Psoas muscle (tissue), 7 donors: ENCODE measurements at regions not wholly inside any gene's neighbourhood (a gene's known extent, or its start where the extent isn't known, plus 50 kb on each side); places are given as distances from the start of the nearest gene placed in this dataset.

Source experiments
- ATAC-seq, 4 donors: fragments of 200-7000 bp; cut with Tn5 transposase; one replicate each; pipeline ENCODE4 v1.9.1; 2020; ENCODE audit warnings: moderate library complexity in 3 of 4, mild to moderate bottlenecking in 2 of 4
- DNase-seq, 2 donors: peaks; one replicate each; pipeline ENCODE4 v3.0.0-alpha.2; 2020
- H3K27ac ChIP-seq: fragments of 200-600 bp; one replicate; pipeline ENCODE4 v1.8.0; 2022
- H3K27me3 ChIP-seq, 3 donors: fragments of 200-600 bp in 1 of 3; one replicate each; pipeline versions ENCODE4 v1.6.1 to v1.8.0; 2013 to 2022; ENCODE audit warnings: low read length in 2 of 3, mild to moderate bottlenecking in 2 of 3, moderate library complexity in 1 of 3; ENCODE audit not compliant: insufficient read depth in 3 of 3
- H3K36me3 ChIP-seq, 2 donors: fragments of 200-600 bp in 1 of 2; one replicate each; pipeline versions ENCODE4 v1.6.1 to v1.8.0; 2013 to 2022; ENCODE audit warnings: low read depth in 1 of 2, mild to moderate bottlenecking in 1 of 2, moderate library complexity in 1 of 2; ENCODE audit not compliant: insufficient read depth in 1 of 2
- H3K4me1 ChIP-seq: fragments of 200-600 bp; one replicate; pipeline ENCODE4 v1.8.0; 2022
- H3K4me3 ChIP-seq: fragments of 200-600 bp; one replicate; pipeline ENCODE4 v1.8.0; 2022; ENCODE audit warnings: mild to moderate bottlenecking
- H3K9me3 ChIP-seq: fragments of 200-600 bp; one replicate; pipeline ENCODE4 v1.8.0; 2022
- WGBS, 3 donors: extraction: QIAGEN DNeasy Blood & Tissue Kit; methylation state at CpG; one replicate each; pipeline versions ENCODE4 v1.1.6 to v1.1.7; 2013; 5-methylcytosine and 5-hydroxymethylcytosine counted together
- intact Hi-C, 2 donors: fragments of 100-400 bp; cut with DNase I; formaldehyde crosslinking; loops; one replicate each; pipeline versions ENCODE4 v1.11.0 to v1.14.2; 2022
- TF ChIP-seq, protein P1 (sequence below): fragments of 200-600 bp; IDR thresholded peaks from one replicate; pipeline ENCODE4 v1.8.0; 2022; ENCODE audit warnings: antibody characterized with exemption
- donor health status: healthy with polysubstance abuse.
- donor health status: DM: no; HTN: no; CAD: no; lungs with moderate emphysema.
- donor health status: Bipolar disorder and iron deficiency.
- donor health status: healthy.
- donor health status: DM: yes; HTN: yes; CAD: no.
- donor health status: DM: no; HTN: no; CAD: no.
- donor health status: DM: yes; HTN: yes; CAD: no.

DNA sequence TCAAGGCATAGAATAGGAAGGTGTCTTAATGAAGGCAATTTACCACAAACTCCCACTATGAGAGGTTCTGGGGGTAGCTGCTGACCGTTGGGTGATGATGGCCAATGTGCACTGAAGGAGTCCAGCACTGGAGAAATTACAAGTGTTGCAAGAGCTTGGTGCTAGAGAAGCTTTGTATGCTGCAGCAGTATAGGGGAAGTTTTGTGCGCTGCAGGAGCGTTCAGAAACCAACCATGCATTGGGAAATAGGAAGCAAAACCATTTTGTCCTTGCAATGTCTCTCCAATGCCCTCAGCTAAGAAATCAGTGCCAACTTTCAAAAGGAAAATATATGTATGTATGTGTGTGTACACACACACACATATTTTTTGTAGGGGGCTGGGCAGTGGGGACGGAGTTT lies 441.6 kb upstream of the NAALADL2 start:
- Histone ChIP-seq H3K4me1 (no peaks in the 10 kb centered on the region), H3K27ac (no peak overlapping the region), H3K36me3 (no peaks in the 10 kb centered on the region), H3K9me3 (no peaks in the 10 kb centered on the region), H3K4me3 (no peak overlapping the region), H3K27me3 (no peaks in the 10 kb centered on the region)
- intact Hi-C loops = no loop called here
- WGBS, 3 donors = 78 to 94% (median 80%) methylated on average over 4 of the region's 4 CpGs
- DNase-seq (no peak), ATAC-seq (no peak)
- TF ChIP-seq, protein P1, sequence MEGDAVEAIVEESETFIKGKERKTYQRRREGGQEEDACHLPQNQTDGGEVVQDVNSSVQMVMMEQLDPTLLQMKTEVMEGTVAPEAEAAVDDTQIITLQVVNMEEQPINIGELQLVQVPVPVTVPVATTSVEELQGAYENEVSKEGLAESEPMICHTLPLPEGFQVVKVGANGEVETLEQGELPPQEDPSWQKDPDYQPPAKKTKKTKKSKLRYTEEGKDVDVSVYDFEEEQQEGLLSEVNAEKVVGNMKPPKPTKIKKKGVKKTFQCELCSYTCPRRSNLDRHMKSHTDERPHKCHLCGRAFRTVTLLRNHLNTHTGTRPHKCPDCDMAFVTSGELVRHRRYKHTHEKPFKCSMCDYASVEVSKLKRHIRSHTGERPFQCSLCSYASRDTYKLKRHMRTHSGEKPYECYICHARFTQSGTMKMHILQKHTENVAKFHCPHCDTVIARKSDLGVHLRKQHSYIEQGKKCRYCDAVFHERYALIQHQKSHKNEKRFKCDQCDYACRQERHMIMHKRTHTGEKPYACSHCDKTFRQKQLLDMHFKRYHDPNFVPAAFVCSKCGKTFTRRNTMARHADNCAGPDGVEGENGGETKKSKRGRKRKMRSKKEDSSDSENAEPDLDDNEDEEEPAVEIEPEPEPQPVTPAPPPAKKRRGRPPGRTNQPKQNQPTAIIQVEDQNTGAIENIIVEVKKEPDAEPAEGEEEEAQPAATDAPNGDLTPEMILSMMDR = no peak

DNA sequence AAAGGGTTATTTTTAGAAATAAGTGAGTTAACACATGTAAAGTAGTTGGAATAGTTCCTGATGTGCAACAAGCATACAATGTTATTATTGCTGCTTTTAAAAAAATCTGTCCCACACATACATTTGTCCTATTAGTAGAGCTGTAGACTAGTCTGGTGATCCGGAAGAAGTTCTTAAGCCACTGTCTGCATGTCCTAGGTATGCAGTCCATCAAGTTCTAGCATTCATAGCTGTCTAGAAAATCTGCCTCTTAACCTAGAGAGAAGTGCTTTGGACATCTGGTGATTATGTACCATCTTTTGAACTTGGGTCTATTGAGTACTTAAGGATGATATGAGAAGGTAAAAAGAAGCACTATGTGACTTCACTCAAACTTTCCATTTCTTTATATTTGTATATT lies 439.9 kb upstream of the NAALADL2 start:
- no peaks in the 10 kb centered on the region for H3K9me3 ChIP-seq
- no peak for DNase-seq
- no peaks in the 10 kb centered on the region for H3K4me1 ChIP-seq
- no peaks in the 10 kb centered on the region for H3K27me3 ChIP-seq
- H3K36me3 ChIP-seq = no peaks in the 10 kb centered on the region
- TF ChIP-seq, protein P1 = no peak
- no peak overlapping the region for H3K4me3 ChIP-seq
- H3K27ac ChIP-seq = no peak overlapping the region
- ATAC-seq = no peak
- intact Hi-C loops = no loop called here
- WGBS, 3 donors = 73 to 80% (median 75%) methylated on average over 1 of the region's 1 CpG

DNA sequence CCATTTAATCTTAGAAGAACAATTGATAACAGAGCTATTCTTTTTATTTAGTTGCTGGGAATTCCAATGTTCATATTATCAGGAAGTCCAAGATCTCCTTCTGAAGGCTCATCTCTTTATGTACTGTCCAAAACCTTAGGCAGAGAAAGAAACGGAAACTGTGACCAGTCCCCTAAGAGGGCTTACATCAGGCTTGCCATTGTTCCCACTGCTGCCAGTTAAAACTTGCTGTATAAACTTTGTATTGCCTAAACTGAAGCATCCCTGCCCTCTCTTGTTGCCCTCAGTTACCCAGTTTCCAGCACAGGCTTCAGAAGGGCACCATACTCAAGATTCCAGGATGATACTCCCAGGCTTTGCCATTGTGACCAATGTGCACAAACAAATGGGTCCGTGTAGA lies 435.2 kb upstream of the NAALADL2 start:
- no peaks in the 10 kb centered on the region for H3K27me3 ChIP-seq
- H3K4me3 ChIP-seq = no peak overlapping the region
- WGBS, 3 donors = 76 to 84% (median 83%) methylated on average over 2 of the region's 2 CpGs

DNA sequence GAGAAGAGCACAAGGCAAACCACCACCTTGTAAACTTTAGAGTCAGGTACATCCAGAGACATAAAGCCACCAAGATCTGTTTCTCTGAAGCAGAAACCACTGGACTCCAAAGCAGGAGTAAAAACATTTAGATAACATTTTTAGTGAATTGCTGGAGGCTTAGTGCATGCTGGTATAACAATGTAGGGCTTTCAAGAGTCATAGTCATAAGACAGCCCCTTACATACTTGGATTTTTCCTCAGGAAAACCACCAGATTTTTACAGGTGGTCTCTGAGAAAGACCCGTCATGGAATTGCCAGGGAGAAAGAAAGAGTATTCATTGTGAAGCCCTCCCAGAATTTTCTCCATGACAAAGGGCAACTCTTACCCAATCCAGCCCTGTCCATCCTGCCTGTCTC lies 434.5 kb upstream of the NAALADL2 start:
- TF ChIP-seq, protein P1 = no peak
- no peaks in the 10 kb centered on the region for H3K27me3 ChIP-seq
- no peak for ATAC-seq
- WGBS, 3 donors = 69 to 88% (median 80%) methylated on average over 1 of the region's 1 CpG
- H3K27ac ChIP-seq = no peak overlapping the region
- intact Hi-C loops = no loop called here
- no peak for DNase-seq
- H3K4me3 ChIP-seq = no peak overlapping the region
- no peaks in the 10 kb centered on the region for H3K9me3 ChIP-seq
- no peaks in the 10 kb centered on the region for H3K36me3 ChIP-seq
- H3K4me1 ChIP-seq = no peaks in the 10 kb centered on the region

More for the DNA sequence above, 435.2 kb upstream of the NAALADL2 start:
- DNase-seq = no peak
- intact Hi-C loops = no loop called here
- Histone ChIP-seq H3K4me1 (no peaks in the 10 kb centered on the region), H3K36me3 (no peaks in the 10 kb centered on the region), H3K27ac (no peak overlapping the region), H3K9me3 (no peaks in the 10 kb centered on the region)
- TF ChIP-seq, protein P1 = no peak
- ATAC-seq = no peak

DNA sequence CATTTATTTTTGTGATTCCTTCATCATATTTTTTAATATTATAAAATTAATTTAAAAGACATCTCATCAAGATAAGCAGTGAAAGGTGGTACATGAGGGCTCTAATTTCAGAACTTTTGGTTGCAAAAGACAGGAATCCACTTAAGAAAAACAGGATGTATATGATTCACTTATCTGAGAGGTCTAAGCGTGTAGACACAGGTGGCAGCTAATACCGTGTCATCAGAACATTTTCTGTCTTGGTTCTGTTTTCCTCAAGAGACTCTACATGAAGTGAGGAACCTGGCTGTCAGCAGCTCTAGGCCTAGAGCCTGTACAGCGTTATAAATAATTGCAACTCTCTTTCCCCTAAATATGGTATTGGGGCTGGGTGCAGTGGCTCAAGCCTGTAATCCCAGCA lies 433.7 kb upstream of the NAALADL2 start:
- no peak for ATAC-seq
- H3K27ac ChIP-seq = no peak overlapping the region
- no peak overlapping the region for H3K4me3 ChIP-seq
- H3K9me3 ChIP-seq = no peaks in the 10 kb centered on the region
- TF ChIP-seq, protein P1 = no peak
- no peaks in the 10 kb centered on the region for H3K36me3 ChIP-seq
- H3K4me1 ChIP-seq = no peaks in the 10 kb centered on the region
- no peak for DNase-seq
- H3K27me3 ChIP-seq = no peaks in the 10 kb centered on the region
- intact Hi-C loops = no loop called here
- 84 to 92% (median 89%) methylated on average over 3 of the region's 3 CpGs for WGBS, 3 donors
